Stomach (tissue), 8 donors: ENCODE measurements at regions not wholly inside any gene's neighbourhood (a gene's known extent, or its start where the extent isn't known, plus 50 kb on each side); places are given as distances from the start of the nearest gene placed in this dataset.

ENCODE experiments used
- DNase-seq, 2 donors: peaks; one replicate each; pipeline versions ENCODE4 v3.0.0 to v3.0.0-alpha.2; 2013 to 2019
- H3K27ac ChIP-seq, 5 donors: fragments of 200-600 bp in 4 of 5; sonication (generic) in 4 of 5; one replicate each; pipeline ENCODE4 v1.5.1; 2013 to 2019; ENCODE audit warnings: mild to moderate bottlenecking in 1 of 5, moderate library complexity in 1 of 5
- H3K27me3 ChIP-seq, 3 donors: fragments of 200-600 bp; sonication (generic); one replicate each; pipeline ENCODE4 v1.5.1; 2017 to 2019; ENCODE audit warnings: mixed run types in 1 of 3
- H3K36me3 ChIP-seq, 4 donors: fragments of 200-600 bp; sonication (generic); 1 replicate in 3 of 4; 2 replicates in 1 of 4; pipeline ENCODE4 v1.5.1; 2016 to 2019
- H3K4me1 ChIP-seq, 4 donors: fragments of 200-600 bp; sonication (generic); one replicate each; pipeline ENCODE4 v1.5.1; 2016 to 2019
- H3K4me3 ChIP-seq, 4 donors: fragments of 200-600 bp; sonication (generic) in 3 of 4; one replicate each; pipeline ENCODE4 v1.5.1; 2016 to 2019; ENCODE audit warnings: mild to moderate bottlenecking in 1 of 4
- H3K9me3 ChIP-seq, 4 donors: fragments of 200-600 bp; sonication (generic); one replicate each; pipeline ENCODE4 v1.5.1; 2016 to 2019
- EP300 ChIP-seq: sonication (generic); formaldehyde crosslinking; IDR thresholded peaks from one replicate; pipeline ENCODE4 v1.6.1; 2017; ENCODE audit warnings: antibody characterized with exemption
- POLR2A ChIP-seq, 4 donors: fragments of 450-650 bp; IDR thresholded peaks; one replicate each; pipeline ENCODE4 v1.6.1; 2016; ENCODE audit warnings: antibody characterized with exemption in 4 of 4, control low read depth in 2 of 4, mild to moderate bottlenecking in 1 of 4, moderate library complexity in 1 of 4
- POLR2AphosphoS5 ChIP-seq, 3 donors: sonication (generic); formaldehyde crosslinking; IDR thresholded peaks; one replicate each; pipeline ENCODE4 v1.6.1; 2016; ENCODE audit warnings: antibody characterized with exemption in 3 of 3
- WGBS, 5 donors: extraction: QIAGEN DNeasy Blood & Tissue Kit in 3 of 5; methylation state at CpG; one replicate each; pipeline versions ENCODE4 v1.1.5 to v1.1.7; 2013 to 2018; 5-methylcytosine and 5-hydroxymethylcytosine counted together
- intact Hi-C: fragments of 100-400 bp; cut with DNase I; formaldehyde crosslinking; loops from one replicate; pipeline ENCODE4 v1.15.1; 2023; ENCODE audit warnings: low total_unique reads
- TF ChIP-seq, protein P1 (sequence below), 7 experiments: fragments of 450-650 bp in 4 of 7; fragments of 200-600 bp in 3 of 7; sonication (generic) in 3 of 7; IDR thresholded peaks; one replicate each; pipeline ENCODE4 v1.5.1; 2016 to 2019; ENCODE audit warnings: antibody characterized with exemption in 7 of 7, control low read depth in 2 of 7, mild to moderate bottlenecking in 1 of 7
- donor health status: healthy with polysubstance abuse.
- donor health status: Bipolar disorder and iron deficiency.
- donor health status: healthy.

DNA sequence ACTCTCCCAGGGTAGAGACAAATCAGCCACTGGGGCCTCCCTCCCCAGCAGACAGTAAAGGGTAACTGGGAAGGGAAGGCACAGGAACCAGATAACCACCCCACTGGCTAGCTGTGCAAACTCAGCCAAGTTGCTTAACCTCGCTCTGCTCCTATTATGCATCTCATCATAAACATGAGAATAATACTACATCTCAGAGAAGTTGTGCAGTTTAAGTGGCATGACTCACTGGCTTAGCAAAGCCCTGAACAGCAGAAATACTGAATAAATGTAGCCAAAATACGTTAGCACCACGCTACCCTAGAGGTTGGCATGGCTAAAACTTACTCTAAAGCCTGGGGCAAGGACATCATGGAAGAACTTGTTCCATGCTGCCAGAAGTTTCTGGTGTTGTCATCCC, 128.1 kb upstream of the ANK3 start:
- H3K27ac ChIP-seq, result no peak overlapping the region
- no peak for DNase-seq
- WGBS, 5 donors, result 86 to 94% (median 89%) methylated on average over 3 of the region's 3 CpGs
- TF ChIP-seq, protein P1, sequence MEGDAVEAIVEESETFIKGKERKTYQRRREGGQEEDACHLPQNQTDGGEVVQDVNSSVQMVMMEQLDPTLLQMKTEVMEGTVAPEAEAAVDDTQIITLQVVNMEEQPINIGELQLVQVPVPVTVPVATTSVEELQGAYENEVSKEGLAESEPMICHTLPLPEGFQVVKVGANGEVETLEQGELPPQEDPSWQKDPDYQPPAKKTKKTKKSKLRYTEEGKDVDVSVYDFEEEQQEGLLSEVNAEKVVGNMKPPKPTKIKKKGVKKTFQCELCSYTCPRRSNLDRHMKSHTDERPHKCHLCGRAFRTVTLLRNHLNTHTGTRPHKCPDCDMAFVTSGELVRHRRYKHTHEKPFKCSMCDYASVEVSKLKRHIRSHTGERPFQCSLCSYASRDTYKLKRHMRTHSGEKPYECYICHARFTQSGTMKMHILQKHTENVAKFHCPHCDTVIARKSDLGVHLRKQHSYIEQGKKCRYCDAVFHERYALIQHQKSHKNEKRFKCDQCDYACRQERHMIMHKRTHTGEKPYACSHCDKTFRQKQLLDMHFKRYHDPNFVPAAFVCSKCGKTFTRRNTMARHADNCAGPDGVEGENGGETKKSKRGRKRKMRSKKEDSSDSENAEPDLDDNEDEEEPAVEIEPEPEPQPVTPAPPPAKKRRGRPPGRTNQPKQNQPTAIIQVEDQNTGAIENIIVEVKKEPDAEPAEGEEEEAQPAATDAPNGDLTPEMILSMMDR (IDR thresholded peaks at IDR 0.05), result no peak
- TF ChIP-seq POLR2AphosphoS5 (IDR thresholded peaks at IDR 0.05) (no peak), EP300 (no peak), POLR2A (IDR thresholded peaks at IDR 0.05) (no peak)
- no peaks in the 10 kb centered on the region for H3K36me3 ChIP-seq
- no peaks in the 10 kb centered on the region for H3K27me3 ChIP-seq
- no peaks in the 10 kb centered on the region for H3K4me1 ChIP-seq
- H3K9me3 ChIP-seq, result no peaks in the 10 kb centered on the region
- intact Hi-C loops, result no loop called here
- H3K4me3 ChIP-seq, result no peak overlapping the region

DNA sequence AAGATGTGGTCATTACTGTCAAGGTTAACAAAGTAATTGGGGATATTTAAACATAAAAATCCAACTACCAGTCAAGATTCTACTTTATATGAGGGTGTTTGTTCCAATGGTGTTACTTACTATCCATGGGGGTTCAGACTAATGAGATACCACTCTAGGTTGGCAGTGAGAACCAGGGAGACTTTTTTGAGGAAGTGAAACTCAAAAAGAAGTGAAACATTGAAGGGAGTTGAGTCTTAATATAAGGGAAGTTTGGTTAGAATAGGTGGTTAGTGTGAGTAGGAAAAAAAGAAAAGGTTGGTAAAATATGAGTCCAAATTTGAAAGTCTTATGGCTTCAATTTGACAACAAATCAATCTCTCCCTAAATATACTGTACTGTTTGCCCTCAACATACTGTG, 123.6 kb upstream of the ANK3 start:
- TF ChIP-seq EP300 (no peak), POLR2AphosphoS5 (IDR thresholded peaks at IDR 0.05) (no peak), POLR2A (IDR thresholded peaks at IDR 0.05) (no peak)
- TF ChIP-seq, protein P1 (IDR thresholded peaks at IDR 0.05), result no peak
- Histone ChIP-seq H3K4me1 (peaks cover 0 to 7% (median under 1%) of the 10 kb centered on the region in 4 donors), H3K36me3 (no peaks in the 10 kb centered on the region), H3K27ac (no peak overlapping the region), H3K4me3 (no peak overlapping the region), H3K27me3 (no peaks in the 10 kb centered on the region), H3K9me3 (no peaks in the 10 kb centered on the region)
- intact Hi-C loops, result no loop called here
- no peak for DNase-seq

DNA sequence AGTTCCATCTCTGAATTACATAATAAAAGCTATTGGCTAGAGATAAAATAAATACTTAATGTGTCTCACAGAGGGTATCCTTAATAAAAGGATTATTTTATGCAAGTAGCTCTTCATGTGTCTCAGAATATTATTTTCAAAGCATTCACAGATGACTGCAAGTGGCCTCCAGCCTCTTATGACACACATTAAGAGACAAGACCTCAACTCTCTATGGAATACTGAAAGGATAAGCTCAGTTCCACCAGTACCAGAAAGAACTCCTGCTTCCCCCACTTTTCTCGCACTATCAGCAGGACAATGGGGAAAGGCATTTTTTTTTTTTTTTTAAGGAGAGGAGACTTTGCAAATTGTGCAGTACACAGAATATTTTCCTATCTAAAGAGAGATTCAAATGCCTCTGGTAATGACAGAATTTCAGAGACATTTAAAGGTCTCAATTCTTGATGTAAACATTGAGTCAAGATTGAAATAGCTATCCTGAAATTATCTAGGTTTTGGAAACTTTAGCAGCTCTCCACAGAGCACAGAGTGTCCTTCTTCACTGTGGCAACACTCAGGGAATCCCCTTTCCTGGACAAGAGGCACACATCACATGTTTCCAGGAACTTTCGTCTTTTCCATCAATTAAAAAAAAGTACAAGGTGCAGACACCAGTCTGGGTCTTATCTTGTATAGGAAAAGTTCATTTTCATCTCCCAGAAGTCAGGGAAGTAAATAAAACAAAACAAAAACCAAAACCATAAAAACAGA, 122.0 kb upstream of the ANK3 start:
- Histone ChIP-seq H3K27me3 (no peaks in the 10 kb centered on the region), H3K9me3 (no peaks in the 10 kb centered on the region), H3K36me3 (no peaks in the 10 kb centered on the region), H3K27ac (no peak overlapping the region), H3K4me1 (peaks cover 0 to 10% (median 3%) of the 10 kb centered on the region in 4 donors), H3K4me3 (no peak overlapping the region)
- WGBS, 5 donors, result 80 to 88% (median 83%) methylated on average over 2 of the region's 2 CpGs
- DNase-seq, result no peak
- intact Hi-C loops, result no loop called here
- no peak for TF ChIP-seq POLR2A (IDR thresholded peaks at IDR 0.05)
- no peak for TF ChIP-seq EP300
- no peak for TF ChIP-seq POLR2AphosphoS5 (IDR thresholded peaks at IDR 0.05)
- TF ChIP-seq, protein P1 (IDR thresholded peaks at IDR 0.05), result no peak

DNA sequence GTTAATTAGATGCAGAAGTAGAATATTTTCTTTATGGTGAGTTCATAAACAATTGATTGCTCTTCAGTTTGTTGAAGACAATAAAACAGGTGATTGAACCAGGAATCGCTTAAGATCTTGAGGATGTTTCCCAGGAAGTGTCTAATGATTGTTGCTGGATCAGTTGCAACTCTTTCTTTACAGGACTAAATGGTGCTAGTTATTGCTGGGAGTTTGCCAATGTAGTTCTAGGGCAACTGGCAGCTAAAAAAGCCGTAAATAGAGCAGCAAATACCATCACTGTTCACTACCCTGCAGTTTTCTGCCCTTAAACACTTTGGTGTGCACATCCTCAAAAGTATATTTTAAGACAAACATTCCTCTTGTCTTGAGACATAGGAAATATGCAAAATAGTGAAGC, 119.2 kb upstream of the ANK3 start:
- intact Hi-C loops, result no loop called here
- H3K4me3 ChIP-seq, result no peak overlapping the region
- H3K27me3 ChIP-seq, result no peaks in the 10 kb centered on the region
- 77 to 84% (median 84%) methylated on average over 2 of the region's 2 CpGs for WGBS, 5 donors
- TF ChIP-seq POLR2AphosphoS5 (IDR thresholded peaks at IDR 0.05), result no peak
- no peak for TF ChIP-seq EP300
- TF ChIP-seq, protein P1 (IDR thresholded peaks at IDR 0.05), result no peak
- no peak for TF ChIP-seq POLR2A (IDR thresholded peaks at IDR 0.05)
- H3K9me3 ChIP-seq, result no peaks in the 10 kb centered on the region
- H3K4me1 ChIP-seq, result peaks cover 0 to 10% (median 3%) of the 10 kb centered on the region in 4 donors
- H3K36me3 ChIP-seq, result no peaks in the 10 kb centered on the region
- no peak for DNase-seq
- no peak overlapping the region for H3K27ac ChIP-seq
